ENCODE measurements at regions not wholly inside any gene's neighbourhood (a gene's known extent, or its start where the extent isn't known, plus 50 kb on each side); places are given as distances from the start of the nearest gene placed in this dataset.

DNA sequence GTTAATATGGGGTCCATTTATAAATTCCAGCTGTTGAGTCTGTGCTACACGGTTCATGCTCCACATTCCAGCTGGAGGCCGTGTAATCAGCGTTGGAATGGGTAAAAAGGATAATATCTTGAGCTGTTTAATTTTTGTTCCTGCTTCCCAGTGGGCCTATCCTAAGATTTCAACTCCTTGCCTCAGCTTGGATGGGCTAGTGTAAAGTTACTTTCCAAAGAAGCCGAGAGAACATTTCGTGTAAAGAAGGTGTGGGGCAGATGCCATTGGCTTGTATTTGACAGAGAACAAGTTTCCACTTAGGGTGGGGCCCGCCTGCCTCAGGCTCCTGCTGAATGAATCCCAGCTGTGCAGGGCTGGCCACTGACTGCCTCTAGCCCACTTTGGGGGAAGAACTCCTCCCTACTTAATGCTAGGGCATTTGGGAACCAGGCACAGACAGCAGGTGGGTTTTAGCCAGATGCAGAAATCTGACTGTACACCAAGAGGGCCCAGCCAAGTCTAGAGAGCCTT lies 125.9 kb upstream of the LYZL2 start:
- Mint-ChIP-seq H3K27ac (no peak overlapping the region), H3K4me3 (no peak overlapping the region), H3K4me1 (peaks cover 0 to 2% of the 10 kb centered on the region in 2 experiments; a peak in 2 of 4 replicates), H3K36me3 (ENCODE audit: insufficient read depth in 1 of 3, low read depth in 3 of 3) (peaks cover 0 to under 1% (median under 1%) of the 10 kb centered on the region in 3 experiments; a peak in 1 of 7 replicates), H3K27me3 (ENCODE audit: low read depth) (peaks cover 5% of the 10 kb centered on the region), H3K9me3 (peaks cover 0 to under 1% of the 10 kb centered on the region in 2 experiments; a peak in 1 of 5 replicates)
- H3K9ac ChIP-seq (ENCODE audit: extremely low read depth, insufficient read length, low read length): no peak overlapping the region
- no peak overlapping the region for H2BK15ac ChIP-seq (ENCODE audit: low read depth, low read length)
- H3K23me2 ChIP-seq (ENCODE audit: insufficient read length, low read depth, low read length, poor library complexity, severe bottlenecking): no peaks in the 10 kb centered on the region
- TF ChIP-seq, protein P1, sequence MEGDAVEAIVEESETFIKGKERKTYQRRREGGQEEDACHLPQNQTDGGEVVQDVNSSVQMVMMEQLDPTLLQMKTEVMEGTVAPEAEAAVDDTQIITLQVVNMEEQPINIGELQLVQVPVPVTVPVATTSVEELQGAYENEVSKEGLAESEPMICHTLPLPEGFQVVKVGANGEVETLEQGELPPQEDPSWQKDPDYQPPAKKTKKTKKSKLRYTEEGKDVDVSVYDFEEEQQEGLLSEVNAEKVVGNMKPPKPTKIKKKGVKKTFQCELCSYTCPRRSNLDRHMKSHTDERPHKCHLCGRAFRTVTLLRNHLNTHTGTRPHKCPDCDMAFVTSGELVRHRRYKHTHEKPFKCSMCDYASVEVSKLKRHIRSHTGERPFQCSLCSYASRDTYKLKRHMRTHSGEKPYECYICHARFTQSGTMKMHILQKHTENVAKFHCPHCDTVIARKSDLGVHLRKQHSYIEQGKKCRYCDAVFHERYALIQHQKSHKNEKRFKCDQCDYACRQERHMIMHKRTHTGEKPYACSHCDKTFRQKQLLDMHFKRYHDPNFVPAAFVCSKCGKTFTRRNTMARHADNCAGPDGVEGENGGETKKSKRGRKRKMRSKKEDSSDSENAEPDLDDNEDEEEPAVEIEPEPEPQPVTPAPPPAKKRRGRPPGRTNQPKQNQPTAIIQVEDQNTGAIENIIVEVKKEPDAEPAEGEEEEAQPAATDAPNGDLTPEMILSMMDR (conservative IDR thresholded peaks at IDR 0.05): no peak
- H2BK120ac ChIP-seq (ENCODE audit: low read depth, low read length, poor library complexity, severe bottlenecking): no peak overlapping the region
- no peak overlapping the region for H3K56ac ChIP-seq (ENCODE audit: insufficient read length, low read depth, low read length)
- H3K18ac ChIP-seq (ENCODE audit: insufficient read length, low read depth, low read length): no peak overlapping the region
- no peak overlapping the region for H4K91ac ChIP-seq (ENCODE audit: insufficient read length, low read depth, low read length)
- H3K4me1 ChIP-seq (ENCODE audit: insufficient read depth, low read length): no peaks in the 10 kb centered on the region
- H2AFZ ChIP-seq (ENCODE audit: low read length): no peak overlapping the region
- H3T11ph ChIP-seq (ENCODE audit: low read length): no peak overlapping the region
- H2AK5ac ChIP-seq (ENCODE audit: insufficient read length, low read length): no peak overlapping the region
- no peak overlapping the region for H2BK12ac ChIP-seq (ENCODE audit: insufficient read length, low read depth, low read length)
- no peaks in the 10 kb centered on the region for H3K79me2 ChIP-seq (ENCODE audit: insufficient read depth, low read length)
- no CpG with 5 or more reads among the region's 6 CpGs for WGBS (ENCODE audit: extremely low coverage, insufficient read length, low lambda C conversion rate)
- H3K9me3 ChIP-seq (ENCODE audit: control insufficient read depth, low read depth, low read length): no peaks in the 10 kb centered on the region
- no peak overlapping the region for H2BK5ac ChIP-seq (ENCODE audit: insufficient read length, low read length)
- H4K5ac ChIP-seq (ENCODE audit: insufficient read length, low read depth, low read length): no peak overlapping the region
- H3K27me3 ChIP-seq (ENCODE audit: insufficient read depth, low read length): no peaks in the 10 kb centered on the region
- H3K79me1 ChIP-seq (ENCODE audit: insufficient read depth, low read depth, low read length, poor library complexity, severe bottlenecking): no peaks in the 10 kb centered on the region
- no peak overlapping the region for H4K8ac ChIP-seq (replicated peaks; ENCODE audit: insufficient read length, low read depth, low read length)
- no peak overlapping the region for H3K27ac ChIP-seq (ENCODE audit: insufficient read length, low read depth, low read length)
- H3K23ac ChIP-seq (ENCODE audit: insufficient read length, low read depth, low read length): no peak overlapping the region
- no peaks in the 10 kb centered on the region for H4K20me1 ChIP-seq (ENCODE audit: control insufficient read depth, insufficient read depth, insufficient read length)
- no peak overlapping the region for H2BK20ac ChIP-seq (ENCODE audit: low read depth, low read length, poor library complexity, severe bottlenecking)
- H3K4me2 ChIP-seq (ENCODE audit: insufficient read depth, insufficient read length, low read length): no peak overlapping the region
- DNase-seq: no peak
- no peak overlapping the region for H3K14ac ChIP-seq (ENCODE audit: insufficient read depth, low read length)
- no peak overlapping the region for H3K4ac ChIP-seq (ENCODE audit: low read depth, low read length)

Data from H9 (cell line).